GM18870 (cell line): ENCODE measurements at regions not wholly inside any gene's neighbourhood (a gene's known extent, or its start where the extent isn't known, plus 50 kb on each side); places are given as distances from the start of the nearest gene placed in this dataset.
"Not testable (repeated sequence)": the region's sequence is repeated elsewhere in the genome, so short reads cannot be mapped to it uniquely, and the experiment has no call there.

Experiments used
- ATAC-seq: cut with Tn5 transposase; IDR thresholded peaks from one replicate; pipeline ENCODE4 v1.9.1; 2021; ENCODE audit warnings: moderate library complexity; ENCODE audit not compliant: unreplicated experiment

- no peak for ATAC-seq
Observed at GRCh38 chr1:58257003-58257402, 289.5 kb downstream of the OMA1 start.

- no peak for ATAC-seq
Observed at GRCh38 chr1:58256546-58256945, 290.0 kb downstream of the OMA1 start.

- no peak for ATAC-seq
Observed at GRCh38 chr1:58256041-58256440, 290.5 kb downstream of the OMA1 start.

- no peak for ATAC-seq
Observed at GRCh38 chr1:58255192-58255591, 291.3 kb downstream of the OMA1 start.

GRCh38 chr1:58251430-58252073, 295.0 kb downstream of the OMA1 start:
- ATAC-seq, result no peak

GRCh38 chr1:58250587-58250948, 296.0 kb downstream of the OMA1 start:
- no peak for ATAC-seq

GRCh38 chr1:58249737-58250586, 296.6 kb downstream of the OMA1 start:
- no peak for ATAC-seq

GRCh38 chr1:58249388-58249736, 297.2 kb downstream of the OMA1 start:
- ATAC-seq, result no peak

- ATAC-seq, result no peak
Observed at GRCh38 chr1:58248791-58249190, 297.7 kb downstream of the OMA1 start.

- ATAC-seq, result no peak
Observed at GRCh38 chr1:58248072-58248471, 298.5 kb downstream of the OMA1 start.

GRCh38 chr1:58246549-58246948, 300.0 kb downstream of the OMA1 start:
- no peak for ATAC-seq

GRCh38 chr1:58244872-58245271, 301.7 kb downstream of the OMA1 start:
- no peak for ATAC-seq

GRCh38 chr1:58238846-58239245, 307.7 kb downstream of the OMA1 start:
- ATAC-seq, result no peak

- ATAC-seq, result no peak
Observed at GRCh38 chr1:58233729-58234128, 312.8 kb downstream of the OMA1 start.

- ATAC-seq, result no peak
Observed at GRCh38 chr1:58231204-58231603, 315.3 kb downstream of the OMA1 start.

GRCh38 chr1:58227604-58228003, 318.9 kb downstream of the OMA1 start:
- ATAC-seq, result no peak

- no peak for ATAC-seq
Observed at GRCh38 chr1:58223522-58223921, 323.0 kb downstream of the OMA1 start.

- ATAC-seq, result no peak
Observed at GRCh38 chr1:58220836-58221472, 325.6 kb downstream of the OMA1 start.

- ATAC-seq, result not testable (repeated sequence)
Observed at GRCh38 chr1:58216169-58216568, 330.4 kb downstream of the OMA1 start.

- no peak for ATAC-seq
Observed at GRCh38 chr1:58214674-58215073, 331.9 kb downstream of the OMA1 start.

GRCh38 chr1:58211869-58212268, 334.7 kb downstream of the OMA1 start:
- no peak for ATAC-seq

GRCh38 chr1:58209575-58209974, 337.0 kb downstream of the OMA1 start:
- ATAC-seq, result no peak
